ENCODE measurements at regions not wholly inside any gene's neighbourhood (a gene's known extent, or its start where the extent isn't known, plus 50 kb on each side); places are given as distances from the start of the nearest gene placed in this dataset.

DNA sequence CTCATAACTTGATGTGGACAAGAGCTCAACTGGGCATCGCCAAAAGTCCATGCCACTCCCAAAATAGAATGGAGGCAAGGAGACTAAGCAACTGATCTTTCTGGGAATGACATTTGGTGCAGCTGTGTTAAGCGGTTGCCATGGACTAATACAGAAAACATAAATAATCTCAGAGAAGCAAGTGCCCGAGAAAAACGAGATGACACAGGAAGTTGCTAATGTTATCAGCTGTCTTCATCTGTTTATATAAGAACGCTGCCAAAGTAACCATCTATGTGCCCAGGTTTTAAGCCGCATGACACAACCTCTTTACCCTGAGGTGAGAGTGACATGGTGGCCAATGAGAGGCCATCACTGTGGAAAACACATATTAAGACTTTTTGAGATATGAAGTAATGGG is 54.9 kb upstream of the SACS start:
- DNase-seq: peak; percentile 5

- no peak for DNase-seq
Observed at GRCh38 chr13:23496255-23496654, 62.8 kb upstream of the SACS start.

DNA sequence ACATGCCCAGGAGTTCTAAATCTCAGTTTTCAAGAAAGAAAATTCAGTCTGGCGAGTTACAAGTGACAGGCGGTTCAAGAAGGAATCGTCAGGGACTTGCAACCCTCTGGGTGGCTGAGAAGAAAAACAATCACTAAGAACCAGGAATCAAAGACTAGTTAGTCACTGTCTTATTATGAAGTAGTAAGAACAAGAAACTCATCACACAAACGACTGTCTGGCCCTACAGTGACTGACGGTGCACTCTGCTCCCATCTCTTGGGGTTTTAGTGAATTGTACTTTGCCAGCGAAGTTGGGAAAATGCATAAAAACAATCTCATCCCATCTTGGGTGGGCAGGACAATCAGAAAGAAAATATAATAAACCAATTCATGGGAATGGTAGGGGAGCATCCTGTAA is 63.7 kb upstream of the SACS start:
- DNase-seq: no peak

- no peak for DNase-seq
Observed at GRCh38 chr13:23500849-23501248, 67.3 kb upstream of the SACS start.

GRCh38 chr13:23504180-23504579 is 66.0 kb upstream of the TNFRSF19 start:
- no peak for DNase-seq

DNA sequence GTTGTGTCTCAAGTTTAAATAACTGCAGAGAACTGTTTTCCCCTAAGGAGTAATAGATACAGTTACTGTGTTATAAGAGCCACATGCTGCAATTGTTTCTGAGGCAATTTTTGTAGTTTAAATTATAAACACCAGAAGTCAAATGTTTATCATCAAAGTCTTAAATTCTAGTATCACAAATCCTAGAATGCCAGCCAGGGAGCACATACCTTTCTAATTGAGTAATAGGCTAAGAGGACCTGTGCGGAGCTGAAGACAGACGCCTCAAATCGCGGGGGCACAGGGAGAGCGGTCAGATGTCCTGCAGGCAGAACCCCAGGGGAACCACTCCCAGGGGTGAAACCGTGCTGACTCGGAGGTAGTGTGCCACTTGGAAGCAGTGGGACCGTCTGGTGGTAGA is 65.2 kb upstream of the TNFRSF19 start:
- DNase-seq: no peak

- DNase-seq: no peak
Observed at GRCh38 chr13:23506071-23506806, 64.0 kb upstream of the TNFRSF19 start.

DNA sequence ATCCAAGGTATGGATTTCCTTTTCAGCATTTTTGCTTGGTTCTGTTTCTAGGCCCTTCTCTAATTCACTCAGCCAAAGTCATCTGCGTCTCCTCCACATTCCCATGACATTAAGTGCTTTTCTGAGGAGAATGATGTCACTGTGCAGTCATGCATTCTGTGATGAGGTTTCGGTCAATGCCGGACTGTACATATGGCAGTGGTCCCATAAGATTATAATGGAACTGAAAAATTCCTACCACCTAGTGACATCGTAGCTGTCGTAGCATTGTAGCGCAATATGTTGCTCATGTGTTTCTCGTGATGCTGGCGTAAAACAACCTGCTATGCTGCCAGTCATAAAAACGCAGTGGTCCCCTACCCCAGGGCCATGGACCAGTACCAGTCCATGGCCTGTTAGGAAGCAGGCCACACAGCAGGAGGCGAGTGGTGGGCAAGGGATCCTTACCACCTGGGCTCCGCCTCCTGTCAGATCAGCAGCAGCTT is 63.4 kb upstream of the TNFRSF19 start:
- DNase-seq: no peak

GRCh38 chr13:23509781-23510543 is 60.2 kb upstream of the TNFRSF19 start:
- no peak for DNase-seq

- no peak for DNase-seq
Observed at GRCh38 chr13:23510544-23510916, 59.7 kb upstream of the TNFRSF19 start.

- DNase-seq: peak; percentile 3
Observed at GRCh38 chr13:23510979-23511735, 59.1 kb upstream of the TNFRSF19 start.

DNA sequence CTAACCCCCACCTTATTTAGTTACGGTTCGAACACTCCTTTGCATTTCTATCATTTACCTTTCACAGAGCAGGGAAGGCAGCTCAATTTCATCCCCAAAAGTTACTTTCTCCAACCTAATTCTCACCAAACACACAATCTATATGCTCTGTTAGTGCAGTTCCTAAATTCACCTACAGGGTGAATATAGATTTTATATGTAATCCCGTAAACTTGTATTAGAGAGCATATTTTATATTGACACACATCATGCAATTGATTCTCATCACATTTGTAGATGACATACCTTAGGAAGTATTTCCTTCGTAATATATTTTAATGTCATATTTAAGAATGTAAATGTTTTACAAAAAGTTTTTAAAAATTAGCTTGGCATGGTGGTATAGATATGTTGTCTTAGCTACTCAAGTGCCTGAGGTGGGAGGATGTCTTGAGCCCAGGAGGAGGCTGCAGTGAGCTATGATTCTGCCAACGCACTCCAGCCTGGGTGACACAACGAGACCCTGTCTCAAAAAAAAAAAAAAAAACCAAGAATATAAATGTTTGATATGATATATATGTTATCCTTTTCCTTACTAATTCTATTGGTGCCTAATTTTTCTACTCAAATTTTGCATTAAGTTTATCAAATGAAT is 57.3 kb upstream of the TNFRSF19 start:
- no peak for DNase-seq

DNA sequence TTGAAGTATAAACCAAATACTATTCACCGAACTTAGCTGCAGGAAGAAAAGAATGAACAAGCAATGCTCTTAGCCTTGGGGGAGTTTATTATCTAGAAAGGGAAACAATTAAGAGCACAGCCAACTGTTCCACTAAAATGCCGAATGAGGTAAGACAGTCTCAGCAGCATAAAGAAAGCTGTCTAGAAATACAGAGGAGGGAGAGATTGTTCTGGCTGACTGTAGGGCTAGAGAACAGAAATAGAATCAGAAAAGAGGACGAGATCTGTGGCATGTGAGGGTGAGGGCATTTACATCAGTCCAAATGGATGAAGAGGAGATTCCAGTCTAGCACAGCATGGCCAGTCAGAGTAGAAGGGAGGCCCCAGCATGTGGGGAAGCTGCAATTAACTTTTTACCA is 56.8 kb upstream of the TNFRSF19 start:
- no peak for DNase-seq

GRCh38 chr13:23514076-23514475 is 56.1 kb upstream of the TNFRSF19 start:
- DNase-seq: no peak

DNA sequence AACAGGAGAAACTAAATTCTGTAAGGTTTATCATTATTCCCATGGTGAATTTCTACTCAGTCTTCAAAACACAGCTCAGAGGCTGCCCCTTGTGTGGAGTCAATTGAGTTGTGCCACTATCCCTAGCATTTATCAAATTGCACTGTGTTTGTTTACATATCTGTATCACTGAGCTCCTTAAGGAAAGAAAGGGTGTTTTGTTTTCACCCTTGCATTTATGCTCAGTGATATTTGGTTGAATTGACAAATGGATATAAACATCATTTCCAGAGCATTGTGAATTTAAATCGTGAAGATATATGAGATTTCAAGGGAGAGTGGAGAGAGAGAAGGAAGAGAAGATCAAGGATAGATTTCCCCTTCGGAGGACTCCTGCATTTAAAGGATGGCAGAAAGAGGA is 55.1 kb upstream of the TNFRSF19 start:
- no peak for DNase-seq

- DNase-seq: no peak
Observed at GRCh38 chr13:23516190-23516589, 54.0 kb upstream of the TNFRSF19 start.

GRCh38 chr13:23516702-23517101 is 53.5 kb upstream of the TNFRSF19 start:
- DNase-seq: no peak

DNA sequence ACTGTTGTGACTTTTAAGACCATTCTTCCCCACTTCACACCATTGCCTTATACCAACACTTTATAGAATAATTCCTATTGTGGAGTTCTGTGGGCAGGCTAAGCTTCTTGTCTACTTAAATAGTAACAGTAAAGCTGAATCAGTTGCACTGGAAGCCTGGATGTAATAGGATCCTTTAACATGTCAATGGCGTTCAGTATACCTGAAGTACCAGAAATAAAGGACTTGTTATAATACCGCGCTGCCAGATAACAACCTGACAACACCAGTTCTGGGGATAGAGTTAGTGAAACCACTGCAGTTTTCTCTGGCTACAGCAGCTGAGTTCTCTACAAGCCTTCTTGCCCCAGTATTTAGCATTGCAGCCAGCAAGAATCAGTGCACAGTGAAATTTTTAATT is 52.0 kb upstream of the TNFRSF19 start:
- no peak for DNase-seq
